OCI-LY1 (cell line): ENCODE measurements at regions not wholly inside any gene's neighbourhood (a gene's known extent, or its start where the extent isn't known, plus 50 kb on each side); places are given as distances from the start of the nearest gene placed in this dataset.

Source experiments
- EZH2 ChIP-seq: fragments of 200-600 bp; sonication (generic), shearing (Covaris generic); IDR thresholded peaks from 2 replicates; pipeline ENCODE4 v1.8.0; 2017; ENCODE audit warnings: borderline replicate concordance, mixed run types, mild to moderate bottlenecking, antibody characterized with exemption, low read length, moderate library complexity, mixed read lengths
- TF ChIP-seq, protein P1 (sequence below): fragments of 200-600 bp; sonication (generic), shearing (Covaris generic); IDR thresholded peaks from 2 replicates; pipeline ENCODE4 v1.5.1; 2017; ENCODE audit warnings: mild to moderate bottlenecking, antibody characterized with exemption, low read length, moderate library complexity, mixed read lengths

DNA sequence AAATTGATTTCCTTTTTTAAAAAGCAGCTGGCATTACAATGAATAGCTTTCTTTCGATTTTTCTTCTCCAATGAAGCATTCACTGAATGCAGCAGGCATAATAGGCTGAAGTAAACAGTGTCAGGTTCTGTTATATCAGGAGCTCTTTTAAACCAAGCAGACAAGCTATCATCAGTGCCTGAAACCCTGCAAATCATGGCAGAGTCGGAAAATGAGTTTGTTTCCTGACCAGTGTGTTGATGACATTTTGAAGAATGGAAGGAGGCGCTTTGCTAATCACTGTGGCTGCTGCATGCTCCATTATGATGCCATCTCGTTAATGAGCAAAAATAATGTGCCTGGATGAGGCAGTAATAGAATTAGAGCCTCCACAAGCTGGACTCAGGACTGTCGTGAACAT is 284.5 kb downstream of the ZNF608 start:
- TF ChIP-seq, protein P1, sequence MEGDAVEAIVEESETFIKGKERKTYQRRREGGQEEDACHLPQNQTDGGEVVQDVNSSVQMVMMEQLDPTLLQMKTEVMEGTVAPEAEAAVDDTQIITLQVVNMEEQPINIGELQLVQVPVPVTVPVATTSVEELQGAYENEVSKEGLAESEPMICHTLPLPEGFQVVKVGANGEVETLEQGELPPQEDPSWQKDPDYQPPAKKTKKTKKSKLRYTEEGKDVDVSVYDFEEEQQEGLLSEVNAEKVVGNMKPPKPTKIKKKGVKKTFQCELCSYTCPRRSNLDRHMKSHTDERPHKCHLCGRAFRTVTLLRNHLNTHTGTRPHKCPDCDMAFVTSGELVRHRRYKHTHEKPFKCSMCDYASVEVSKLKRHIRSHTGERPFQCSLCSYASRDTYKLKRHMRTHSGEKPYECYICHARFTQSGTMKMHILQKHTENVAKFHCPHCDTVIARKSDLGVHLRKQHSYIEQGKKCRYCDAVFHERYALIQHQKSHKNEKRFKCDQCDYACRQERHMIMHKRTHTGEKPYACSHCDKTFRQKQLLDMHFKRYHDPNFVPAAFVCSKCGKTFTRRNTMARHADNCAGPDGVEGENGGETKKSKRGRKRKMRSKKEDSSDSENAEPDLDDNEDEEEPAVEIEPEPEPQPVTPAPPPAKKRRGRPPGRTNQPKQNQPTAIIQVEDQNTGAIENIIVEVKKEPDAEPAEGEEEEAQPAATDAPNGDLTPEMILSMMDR: no peak
- TF ChIP-seq EZH2: no peak
